Testis (tissue), 2 donors: ENCODE measurements at regions not wholly inside any gene's neighbourhood (a gene's known extent, or its start where the extent isn't known, plus 50 kb on each side); places are given as distances from the start of the nearest gene placed in this dataset.

Experiments used
- POLR2A ChIP-seq: fragments of 450-650 bp; IDR thresholded peaks from one replicate; pipeline ENCODE4 v1.6.1; 2017; ENCODE audit warnings: antibody characterized with exemption, mild to moderate bottlenecking, moderate library complexity
- TF ChIP-seq, protein P1 (sequence below), 3 experiments: fragments of 450-650 bp in 2 of 3; fragments of 200-600 bp in 1 of 3; sonication (generic) in 1 of 3; IDR thresholded peaks; one replicate each; pipeline ENCODE4 v1.5.1; 2016 to 2019; ENCODE audit warnings: antibody characterized with exemption in 3 of 3, mild to moderate bottlenecking in 2 of 3, moderate library complexity in 1 of 3

GRCh38 chr7:23913016-23913415, 203.0 kb downstream of the STK31 start:
- TF ChIP-seq, protein P1, sequence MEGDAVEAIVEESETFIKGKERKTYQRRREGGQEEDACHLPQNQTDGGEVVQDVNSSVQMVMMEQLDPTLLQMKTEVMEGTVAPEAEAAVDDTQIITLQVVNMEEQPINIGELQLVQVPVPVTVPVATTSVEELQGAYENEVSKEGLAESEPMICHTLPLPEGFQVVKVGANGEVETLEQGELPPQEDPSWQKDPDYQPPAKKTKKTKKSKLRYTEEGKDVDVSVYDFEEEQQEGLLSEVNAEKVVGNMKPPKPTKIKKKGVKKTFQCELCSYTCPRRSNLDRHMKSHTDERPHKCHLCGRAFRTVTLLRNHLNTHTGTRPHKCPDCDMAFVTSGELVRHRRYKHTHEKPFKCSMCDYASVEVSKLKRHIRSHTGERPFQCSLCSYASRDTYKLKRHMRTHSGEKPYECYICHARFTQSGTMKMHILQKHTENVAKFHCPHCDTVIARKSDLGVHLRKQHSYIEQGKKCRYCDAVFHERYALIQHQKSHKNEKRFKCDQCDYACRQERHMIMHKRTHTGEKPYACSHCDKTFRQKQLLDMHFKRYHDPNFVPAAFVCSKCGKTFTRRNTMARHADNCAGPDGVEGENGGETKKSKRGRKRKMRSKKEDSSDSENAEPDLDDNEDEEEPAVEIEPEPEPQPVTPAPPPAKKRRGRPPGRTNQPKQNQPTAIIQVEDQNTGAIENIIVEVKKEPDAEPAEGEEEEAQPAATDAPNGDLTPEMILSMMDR (IDR thresholded peaks at IDR 0.05), result no peak
- TF ChIP-seq POLR2A, result no peak
